Effector memory CD8-positive, alpha-beta T cell (primary cell): ENCODE measurements at regions not wholly inside any gene's neighbourhood (a gene's known extent, or its start where the extent isn't known, plus 50 kb on each side); places are given as distances from the start of the nearest gene placed in this dataset.

Source experiments
- ATAC-seq: fragments of 150-1000 bp; cut with Tn5 transposase; replicated peaks from 2 replicates; pipeline ENCODE4 v1.10.0; 2021; ENCODE audit warnings: mild to moderate bottlenecking, moderate library complexity
- DNase-seq, 3 experiments: peaks; one replicate each; pipeline ENCODE4 v3.0.0; 2021
- H3K27ac Mint-ChIP-seq, 2 donors: one replicate each; pipeline ENCODE4 v1.8.0; 2022; ENCODE audit warnings: mild to moderate bottlenecking in 2 of 2, mixed read lengths in 2 of 2, moderate library complexity in 2 of 2
- H3K27me3 Mint-ChIP-seq, 2 donors: one replicate each; pipeline ENCODE4 v1.8.0; 2022; ENCODE audit warnings: mixed read lengths in 2 of 2
- H3K36me3 Mint-ChIP-seq: one replicate; pipeline ENCODE4 v1.8.0; 2022; ENCODE audit warnings: mild to moderate bottlenecking, moderate library complexity, mixed read lengths; ENCODE audit not compliant: insufficient read depth
- H3K4me1 Mint-ChIP-seq, 2 donors: one replicate each; pipeline ENCODE4 v1.8.0; 2022; ENCODE audit warnings: low read depth in 2 of 2, mixed read lengths in 2 of 2
- H3K4me3 Mint-ChIP-seq, 2 donors: one replicate each; pipeline ENCODE4 v1.8.0; 2022; ENCODE audit warnings: mild to moderate bottlenecking in 2 of 2, mixed read lengths in 2 of 2, moderate library complexity in 2 of 2
- H3K9me3 Mint-ChIP-seq, 2 donors: one replicate each; pipeline ENCODE4 v1.8.0; 2022; ENCODE audit warnings: mixed read lengths in 2 of 2

DNA sequence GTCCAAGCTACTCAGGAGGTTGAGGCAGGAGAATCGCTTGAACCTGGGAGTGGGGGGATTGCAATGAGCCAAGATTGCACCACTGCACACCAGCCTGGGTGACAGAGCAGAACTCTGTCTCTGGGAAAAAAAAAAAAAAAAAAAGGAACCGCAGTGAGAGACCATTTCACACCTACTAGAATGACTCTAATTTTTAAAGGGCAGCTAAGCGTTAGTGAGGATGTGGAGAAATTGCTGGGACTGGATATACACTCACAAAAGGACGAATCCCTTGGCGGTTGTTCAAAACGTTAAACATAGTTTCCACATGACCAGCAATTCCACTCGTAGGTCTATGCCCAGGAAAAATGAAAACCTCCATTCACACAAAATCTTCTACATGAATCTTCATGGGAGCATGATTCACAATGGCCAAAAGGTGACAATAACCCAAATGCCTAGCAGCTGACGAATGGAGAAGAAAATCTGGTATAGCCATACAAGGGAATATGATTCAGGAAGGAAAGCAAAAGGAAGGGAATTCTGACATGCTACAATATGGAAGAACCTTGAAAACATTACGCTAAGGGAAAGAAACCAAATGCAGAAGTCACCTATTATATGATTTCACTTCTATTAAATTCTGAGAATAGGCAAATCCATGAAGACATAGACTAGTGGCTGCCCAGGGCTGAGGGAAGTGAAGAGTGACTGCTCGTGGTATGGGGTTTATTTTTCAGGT is 127.0 kb downstream of the CHSY1 start:
- Mint-ChIP-seq H3K4me1 (peaks cover 47 to 49% of the 10 kb centered on the region in 2 donors), H3K27ac (peak overlapping the region; percentile 89 to 97), H3K27me3 (no peaks in the 10 kb centered on the region), H3K9me3 (no peaks in the 10 kb centered on the region), H3K4me3 (peak overlapping the region; percentile 14 to 39), H3K36me3 (peaks cover 5% of the 10 kb centered on the region)
- DNase-seq (no peak), ATAC-seq (no peak)

DNA sequence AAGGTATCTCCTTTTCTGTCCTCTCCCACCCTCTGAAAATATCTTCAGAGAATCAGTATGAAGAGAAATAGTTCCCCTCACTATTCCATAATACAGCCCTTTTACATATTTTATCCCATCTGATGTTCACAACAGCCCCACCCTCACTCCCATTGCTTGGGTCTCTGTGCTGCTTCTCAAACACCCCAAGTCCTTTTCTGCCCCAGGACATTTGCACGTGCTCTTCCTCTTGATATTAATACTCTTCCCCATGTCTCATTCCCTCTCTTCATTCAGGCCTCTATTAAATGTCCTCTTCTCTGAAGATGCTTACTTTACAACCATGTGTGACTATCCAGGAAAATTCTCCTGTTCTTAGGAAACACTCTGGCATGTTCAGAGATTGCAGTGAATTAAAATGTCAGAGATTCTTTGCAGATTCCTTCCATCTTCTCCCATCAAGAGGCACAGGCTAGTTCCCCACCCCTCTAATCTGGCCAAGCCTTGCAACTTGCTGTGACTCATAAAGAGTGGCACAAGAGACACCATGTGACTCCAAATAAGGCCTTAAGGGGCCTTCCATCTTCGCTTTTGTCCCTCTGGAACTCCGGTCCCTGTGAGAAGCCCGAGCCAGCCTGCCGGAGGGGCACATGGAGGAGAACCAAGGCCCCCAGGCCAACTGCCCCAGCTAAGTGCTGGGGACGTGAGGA is 128.5 kb downstream of the CHSY1 start:
- DNase-seq (no peak), ATAC-seq (no peak)
- no peak overlapping the region for H3K4me3 Mint-ChIP-seq
- H3K9me3 Mint-ChIP-seq, result no peaks in the 10 kb centered on the region
- no peaks in the 10 kb centered on the region for H3K27me3 Mint-ChIP-seq
- H3K36me3 Mint-ChIP-seq, result peaks cover 5% of the 10 kb centered on the region
- H3K27ac Mint-ChIP-seq, result peak overlapping the region; percentile 87 to 89
- peaks cover 44 to 46% of the 10 kb centered on the region in 2 donors for H3K4me1 Mint-ChIP-seq

- ATAC-seq, result no peak
- DNase-seq, result no peak
- peaks cover 5% of the 10 kb centered on the region for H3K36me3 Mint-ChIP-seq
- peaks cover 38 to 45% of the 10 kb centered on the region in 2 donors for H3K4me1 Mint-ChIP-seq
- no peaks in the 10 kb centered on the region for H3K9me3 Mint-ChIP-seq
- H3K4me3 Mint-ChIP-seq, result no peak overlapping the region
- peak overlapping the region; percentile 87 to 89 for H3K27ac Mint-ChIP-seq
- no peaks in the 10 kb centered on the region for H3K27me3 Mint-ChIP-seq
Observed at GRCh38 chr15:101122806-101123205, 129.0 kb downstream of the CHSY1 start.

DNA sequence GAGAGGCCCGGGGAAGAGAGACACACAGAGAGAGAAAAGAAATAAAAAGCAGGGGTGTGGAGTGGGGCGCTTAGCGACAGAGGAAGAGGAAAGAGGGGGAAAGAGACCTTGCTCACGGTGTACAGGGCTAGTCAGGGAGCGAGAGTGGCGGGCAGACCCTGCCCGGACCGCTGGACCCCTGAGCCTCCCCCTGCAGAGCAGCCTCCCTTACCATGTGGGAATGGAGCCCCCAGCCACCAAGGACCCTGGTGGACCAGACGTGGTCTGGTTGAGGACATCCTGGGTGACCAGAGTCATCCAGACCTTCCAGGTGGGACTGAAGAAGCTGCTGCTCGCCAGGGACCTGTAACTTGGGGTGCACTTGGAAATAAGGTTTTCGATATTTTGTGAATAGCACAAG is 129.6 kb downstream of the CHSY1 start:
- Mint-ChIP-seq H3K4me1 (peaks cover 33 to 39% of the 10 kb centered on the region in 2 donors), H3K27me3 (no peaks in the 10 kb centered on the region), H3K4me3 (peak overlapping the region; percentile 3 to 41)

DNA sequence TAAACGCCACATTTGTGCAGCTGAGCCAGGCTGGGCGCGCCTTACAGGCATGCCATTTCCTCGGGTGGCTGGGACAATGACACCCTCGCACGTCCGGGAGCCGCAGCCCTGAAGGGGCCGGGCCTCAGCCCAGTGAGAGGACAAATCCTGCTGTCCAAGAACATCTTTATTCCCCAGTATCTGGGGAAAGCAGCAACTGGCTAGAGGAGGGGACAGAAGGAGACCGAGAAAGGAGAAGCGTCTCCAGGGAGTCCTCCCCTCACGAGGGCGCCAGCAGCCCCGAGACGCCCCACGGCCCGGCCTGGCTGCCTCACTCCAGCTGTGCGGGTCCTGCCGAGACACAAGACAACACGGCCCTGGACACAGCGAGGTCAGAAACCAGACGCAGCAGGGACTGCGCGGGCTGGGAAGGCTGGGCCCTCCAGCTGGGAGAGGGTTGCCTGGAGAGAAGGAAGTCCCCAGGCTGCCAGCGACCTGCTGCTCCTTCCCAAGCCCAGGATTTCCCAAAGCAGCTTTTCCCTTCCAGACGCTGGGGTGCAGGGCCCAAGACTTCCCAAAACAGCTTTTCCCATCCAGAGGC is 130.2 kb downstream of the CHSY1 start:
- ATAC-seq (no peak), DNase-seq (no peak)
- H3K9me3 Mint-ChIP-seq, result no peaks in the 10 kb centered on the region
- no peaks in the 10 kb centered on the region for H3K36me3 Mint-ChIP-seq
- H3K27me3 Mint-ChIP-seq, result no peaks in the 10 kb centered on the region
- peak overlapping the region in 1 of 2 donors; percentile 89 for H3K27ac Mint-ChIP-seq
- peak overlapping the region; percentile 3 to 41 for H3K4me3 Mint-ChIP-seq
- H3K4me1 Mint-ChIP-seq, result peaks cover 26 to 33% of the 10 kb centered on the region in 2 donors

More for the DNA sequence above, 129.6 kb downstream of the CHSY1 start:
- H3K9me3 Mint-ChIP-seq, result no peaks in the 10 kb centered on the region
- peak overlapping the region; percentile 5 to 89 for H3K27ac Mint-ChIP-seq
- DNase-seq (no peak), ATAC-seq (no peak)
- H3K36me3 Mint-ChIP-seq, result peaks cover under 1% of the 10 kb centered on the region

GRCh38 chr15:101120987-101121386 is 130.9 kb downstream of the CHSY1 start:
- Mint-ChIP-seq H3K27me3 (no peaks in the 10 kb centered on the region), H3K4me1 (peaks cover 22 to 27% of the 10 kb centered on the region in 2 donors), H3K36me3 (no peaks in the 10 kb centered on the region), H3K9me3 (no peaks in the 10 kb centered on the region), H3K27ac (no peak overlapping the region), H3K4me3 (no peak overlapping the region)
- DNase-seq (no peak), ATAC-seq (no peak)

- H3K9me3 Mint-ChIP-seq, result no peaks in the 10 kb centered on the region
- DNase-seq, result no peak
- no peak for ATAC-seq
- H3K27me3 Mint-ChIP-seq, result no peaks in the 10 kb centered on the region
- H3K27ac Mint-ChIP-seq, result no peak overlapping the region
- H3K4me3 Mint-ChIP-seq, result no peak overlapping the region
- H3K36me3 Mint-ChIP-seq, result no peaks in the 10 kb centered on the region
- H3K4me1 Mint-ChIP-seq, result peaks cover 21 to 24% of the 10 kb centered on the region in 2 donors
Observed at GRCh38 chr15:101120473-101120872, 131.4 kb downstream of the CHSY1 start.
